ENCODE measurements at regions not wholly inside any gene's neighbourhood (a gene's known extent, or its start where the extent isn't known, plus 50 kb on each side); places are given as distances from the start of the nearest gene placed in this dataset.

GRCh38 chr20:24816907-24817306, 132.2 kb upstream of the CST7 start:
- no peaks in the 10 kb centered on the region for H3K4me1 ChIP-seq
- H3K9me3 ChIP-seq: no peaks in the 10 kb centered on the region
- intact Hi-C loops (cut with DNase I; ENCODE audit: low total_unique reads) (no loop called here), in situ Hi-C loops (cut with MboI; ENCODE audit: low pct_ligation_motif_present in 1 of 4, low pct_unique_long_range_greater_than_20kb in 1 of 4, low sequenced_read_pairs in 3 of 4) (no loop called here)
- TF ChIP-seq CTCF (IDR thresholded peaks at IDR 0.05): no peak
- TF ChIP-seq POLR2AphosphoS5 (IDR thresholded peaks at IDR 0.05): no peak
- no peak for TF ChIP-seq POLR2A (IDR thresholded peaks at IDR 0.05)
- 39% methylated on average over 4 of the region's 4 CpGs; no CpG with 5 or more reads in 1 of the 2 donors for WGBS, 2 donors (ENCODE audit: low coverage in 1 of 2)
- no peaks in the 10 kb centered on the region for H3K36me3 ChIP-seq
- H3K4me3 ChIP-seq: no peak overlapping the region
- H3K27me3 ChIP-seq: no peaks in the 10 kb centered on the region
- DNase-seq: no peak
- no peak overlapping the region for H3K27ac ChIP-seq

- in situ Hi-C loops (cut with MboI; ENCODE audit: low pct_ligation_motif_present in 1 of 4, low pct_unique_long_range_greater_than_20kb in 1 of 4, low sequenced_read_pairs in 3 of 4): no loop called here
- intact Hi-C loops (cut with DNase I; ENCODE audit: low total_unique reads): no loop called here
- WGBS, 2 donors (ENCODE audit: low coverage in 1 of 2): 83 to 100% methylated on average over 1 to 5 of the region's 6 CpGs
- Histone ChIP-seq H3K4me3 (no peak overlapping the region), H3K9me3 (no peaks in the 10 kb centered on the region), H3K27me3 (no peaks in the 10 kb centered on the region), H3K27ac (no peak overlapping the region), H3K4me1 (no peaks in the 10 kb centered on the region), H3K36me3 (no peaks in the 10 kb centered on the region)
- TF ChIP-seq POLR2A (IDR thresholded peaks at IDR 0.05): no peak
- TF ChIP-seq CTCF (IDR thresholded peaks at IDR 0.05): no peak
- TF ChIP-seq POLR2AphosphoS5 (IDR thresholded peaks at IDR 0.05): no peak
- no peak for TF ChIP-seq EP300 (IDR thresholded peaks at IDR 0.05; ENCODE audit: low read depth)
- DNase-seq: no peak
These were observed 131.7 kb upstream of the CST7 start for GRCh38 chr20:24817351-24817750.

- in situ Hi-C loops (cut with MboI; ENCODE audit: low pct_ligation_motif_present in 1 of 4, low pct_unique_long_range_greater_than_20kb in 1 of 4, low sequenced_read_pairs in 3 of 4) (no loop called here), intact Hi-C loops (cut with DNase I; ENCODE audit: low total_unique reads) (no loop called here)
- no peaks in the 10 kb centered on the region for H3K36me3 ChIP-seq
- H3K9me3 ChIP-seq: no peaks in the 10 kb centered on the region
- WGBS, 2 donors (ENCODE audit: low coverage in 1 of 2): 78 to 83% methylated on average over 2 to 5 of the region's 5 CpGs
- TF ChIP-seq CTCF (IDR thresholded peaks at IDR 0.05) (no peak), EP300 (IDR thresholded peaks at IDR 0.05; ENCODE audit: low read depth) (no peak), POLR2A (IDR thresholded peaks at IDR 0.05) (no peak), POLR2AphosphoS5 (IDR thresholded peaks at IDR 0.05) (no peak)
- DNase-seq: no peak
- no peaks in the 10 kb centered on the region for H3K4me1 ChIP-seq
- no peak overlapping the region for H3K27ac ChIP-seq
- H3K27me3 ChIP-seq: no peaks in the 10 kb centered on the region
- H3K4me3 ChIP-seq: no peak overlapping the region
These were observed 131.0 kb upstream of the CST7 start for GRCh38 chr20:24818056-24818455.

GRCh38 chr20:24819331-24819965, 129.6 kb upstream of the CST7 start:
- 80% methylated on average over 1 to 14 of the region's 14 CpGs for WGBS, 2 donors (ENCODE audit: low coverage in 1 of 2)
- no peaks in the 10 kb centered on the region for H3K9me3 ChIP-seq
- in situ Hi-C loops (cut with MboI; ENCODE audit: low pct_ligation_motif_present in 1 of 4, low pct_unique_long_range_greater_than_20kb in 1 of 4, low sequenced_read_pairs in 3 of 4) (no loop called here), intact Hi-C loops (cut with DNase I; ENCODE audit: low total_unique reads) (no loop called here)
- no peaks in the 10 kb centered on the region for H3K27me3 ChIP-seq
- H3K4me3 ChIP-seq: no peak overlapping the region
- H3K4me1 ChIP-seq: no peaks in the 10 kb centered on the region
- no peak overlapping the region for H3K27ac ChIP-seq
- TF ChIP-seq POLR2A (IDR thresholded peaks at IDR 0.05) (no peak), CTCF (IDR thresholded peaks at IDR 0.05) (no peak), EP300 (IDR thresholded peaks at IDR 0.05; ENCODE audit: low read depth) (no peak), POLR2AphosphoS5 (IDR thresholded peaks at IDR 0.05) (no peak)
- H3K36me3 ChIP-seq: no peaks in the 10 kb centered on the region
- no peak for DNase-seq

Data from transverse colon (tissue), 4 donors.